HG02852 (cell line): ENCODE measurements at regions not wholly inside any gene's neighbourhood (a gene's known extent, or its start where the extent isn't known, plus 50 kb on each side); places are given as distances from the start of the nearest gene placed in this dataset.
"Not testable (repeated sequence)": the region's sequence is repeated elsewhere in the genome, so short reads cannot be mapped to it uniquely, and the experiment has no call there.

ENCODE experiments used
- ATAC-seq: cut with Tn5 transposase; IDR thresholded peaks from one replicate; pipeline ENCODE4 v1.9.1; 2021; ENCODE audit warnings: mild to moderate bottlenecking, moderate library complexity; ENCODE audit not compliant: unreplicated experiment

DNA sequence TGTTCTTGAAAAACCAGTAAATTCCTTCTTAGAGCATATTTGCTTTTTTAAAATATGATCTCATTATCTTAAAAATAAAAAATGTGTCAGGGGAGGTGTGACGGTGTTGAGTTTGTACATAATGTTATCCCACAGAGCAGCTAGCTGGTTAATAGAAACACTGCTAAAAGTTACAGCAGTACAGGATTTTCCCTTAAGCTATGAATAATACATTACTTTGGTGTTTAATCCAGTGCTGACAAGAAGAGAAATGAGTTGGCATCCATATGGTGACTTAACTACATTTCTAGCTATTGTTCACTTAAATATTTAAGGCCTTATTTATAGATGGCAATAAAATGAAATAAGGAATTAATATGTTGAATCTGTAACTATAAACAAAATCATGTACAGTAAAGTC lies 883.1 kb downstream of the CDH18 start:
- no peak for ATAC-seq

GRCh38 chr5:19122923-19123322 lies 865.1 kb downstream of the CDH18 start:
- ATAC-seq, result no peak

GRCh38 chr5:19125956-19126713 lies 861.9 kb downstream of the CDH18 start:
- no peak for ATAC-seq

DNA sequence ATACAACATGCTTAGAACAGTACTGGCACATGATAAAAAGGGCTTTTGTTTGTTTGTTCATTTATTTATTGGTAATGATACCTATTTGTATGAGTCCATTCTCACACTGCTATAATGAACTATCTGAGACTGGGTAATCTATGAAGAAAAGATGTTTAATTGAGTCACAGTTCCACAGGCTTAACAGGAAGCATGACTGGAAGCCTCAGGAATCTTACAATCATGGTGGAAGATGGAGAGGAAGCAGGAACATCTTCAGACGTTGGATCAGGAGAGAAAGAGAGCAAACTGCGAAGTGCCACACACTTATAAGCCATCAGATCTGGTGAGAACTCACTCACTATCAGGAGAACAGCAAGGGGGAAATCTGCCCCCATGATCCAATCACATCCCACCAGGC lies 847.7 kb downstream of the CDH18 start:
- ATAC-seq, result no peak

DNA sequence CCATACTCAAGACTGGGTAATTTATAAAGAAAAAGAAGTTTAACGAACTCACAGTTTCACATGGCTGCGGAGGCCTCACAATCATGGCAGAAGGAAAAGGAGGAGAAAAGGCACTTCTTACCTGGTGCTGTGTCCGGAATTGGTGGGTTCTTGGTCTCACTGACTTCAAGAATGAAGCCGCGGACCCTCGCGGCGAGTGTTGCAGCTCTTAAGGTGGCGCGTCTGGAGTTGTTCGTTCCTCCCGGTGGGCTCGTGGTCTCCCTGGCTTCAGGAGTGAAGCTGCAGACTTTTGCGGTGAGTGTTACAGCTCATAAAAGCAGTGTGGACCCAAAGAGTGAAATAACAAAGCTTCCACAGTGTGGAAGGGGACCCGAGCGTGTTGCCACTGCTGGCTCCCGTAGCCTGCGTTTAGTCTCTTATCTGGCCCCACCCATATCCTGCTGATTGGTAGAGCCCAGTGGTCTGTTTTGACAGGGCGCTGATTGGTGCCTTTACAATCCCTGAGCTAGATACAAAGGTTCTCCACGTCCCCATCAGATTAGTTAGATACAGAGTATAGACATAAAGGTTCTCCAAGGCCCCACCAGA lies 846.0 kb downstream of the CDH18 start:
- not testable (repeated sequence) for ATAC-seq

DNA sequence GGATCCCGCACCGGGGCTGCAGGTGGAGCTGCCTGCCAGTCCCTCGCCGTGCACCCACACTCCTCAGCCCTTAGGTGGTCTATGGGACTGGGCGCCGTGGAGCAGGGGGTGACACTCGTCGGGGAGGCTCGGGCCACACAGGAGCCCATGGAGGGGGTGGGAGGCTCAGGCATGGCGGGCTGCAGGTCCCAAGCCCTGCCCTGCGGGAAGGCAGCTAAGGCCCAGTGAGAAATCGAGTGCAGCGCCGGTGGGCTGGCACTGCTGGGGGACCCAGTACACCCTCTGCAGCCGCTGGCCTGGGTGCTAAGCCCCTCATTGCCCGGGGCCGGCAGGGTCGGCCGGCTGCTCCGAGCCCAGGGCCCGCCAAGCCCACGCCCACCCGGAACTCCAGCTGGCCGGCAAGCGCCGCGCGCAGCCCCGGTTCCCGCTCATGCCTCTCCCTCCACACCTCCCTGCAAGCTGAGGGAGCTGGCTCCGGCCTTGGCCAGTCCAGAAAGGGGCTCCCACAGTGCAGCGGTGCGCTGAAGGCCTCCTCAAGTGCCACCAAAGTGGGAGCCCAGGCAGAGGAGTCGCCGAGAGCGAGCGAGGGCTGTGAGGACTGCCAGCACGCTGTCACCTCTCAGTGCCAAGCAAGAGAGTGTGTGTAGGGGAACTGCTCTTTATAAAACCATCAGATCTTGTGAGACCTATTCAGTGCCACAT lies 845.1 kb downstream of the CDH18 start:
- not testable (repeated sequence) for ATAC-seq

DNA sequence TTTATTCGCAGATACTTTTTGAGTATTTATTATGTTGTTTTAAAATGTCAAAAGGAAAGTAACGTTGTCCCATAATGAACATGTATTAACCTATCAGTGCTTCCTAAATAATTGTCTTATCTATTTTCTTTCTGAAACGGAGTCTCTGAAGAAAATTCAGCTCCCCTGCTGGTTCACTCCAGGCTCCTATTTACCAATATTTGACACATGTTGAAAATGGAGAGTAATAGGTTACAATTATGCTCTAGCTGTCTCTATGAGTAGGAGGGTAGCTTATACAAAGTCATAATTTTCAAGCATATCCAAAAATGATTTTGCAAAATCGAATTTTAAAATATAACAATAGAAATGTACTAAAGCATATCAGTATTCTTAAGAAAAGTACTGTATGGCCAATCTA lies 844.1 kb downstream of the CDH18 start:
- no peak for ATAC-seq

DNA sequence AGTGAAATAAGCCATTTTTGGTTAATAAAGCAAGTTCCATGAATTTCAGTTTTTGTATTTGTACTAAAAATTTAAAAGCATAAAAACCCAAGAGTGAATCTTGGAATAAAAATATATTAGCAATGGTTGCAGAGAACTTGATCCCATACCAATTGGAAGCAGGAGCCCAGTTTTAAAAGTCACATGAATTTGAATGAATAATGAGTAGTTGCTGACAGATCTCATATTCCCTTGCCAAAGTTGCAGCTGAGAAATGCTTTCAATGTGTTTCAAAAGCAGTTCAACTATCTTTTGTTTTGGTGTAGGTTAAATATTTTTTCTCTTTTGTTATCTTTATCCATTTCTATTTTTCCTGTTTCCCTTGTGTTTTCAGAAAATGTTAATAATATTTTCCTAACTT lies 818.6 kb downstream of the CDH18 start:
- no peak for ATAC-seq

- no peak for ATAC-seq
Observed at GRCh38 chr5:19172926-19173470, 815.0 kb downstream of the CDH18 start.

DNA sequence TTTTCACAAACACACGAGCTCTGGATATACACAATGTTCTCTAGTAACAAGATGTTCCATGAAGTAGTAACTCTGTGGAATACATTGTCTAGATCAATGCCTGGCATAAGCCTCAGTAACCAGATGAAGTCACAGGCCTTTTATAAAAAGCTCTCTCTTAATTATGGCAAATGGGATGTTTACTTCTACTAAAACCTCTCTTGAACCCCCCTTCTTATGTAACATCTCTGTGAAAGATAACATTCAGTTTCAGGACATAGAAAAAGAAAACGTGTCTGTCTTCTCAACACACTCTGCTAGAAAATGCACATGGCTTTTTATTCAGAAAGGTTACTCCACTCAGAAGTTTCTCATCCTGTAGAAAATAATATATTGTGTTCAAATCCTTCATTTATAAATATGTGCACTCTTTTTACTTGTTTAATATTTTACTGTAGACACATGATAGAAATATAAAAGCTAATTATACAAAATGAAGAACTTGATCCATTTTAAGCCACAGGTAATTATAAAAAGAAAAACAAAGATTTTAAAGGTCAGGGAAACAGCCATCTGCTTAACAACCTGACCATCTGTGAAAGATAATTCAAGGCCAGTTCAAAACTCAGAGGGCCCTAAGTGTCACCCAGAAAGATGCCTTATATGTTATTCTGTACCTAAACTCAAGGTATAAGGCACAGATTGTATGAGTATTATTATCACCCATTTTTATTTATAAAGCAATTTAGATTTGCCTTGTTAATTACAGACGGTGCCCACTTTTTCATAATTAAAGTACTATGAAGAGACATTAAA lies 812.0 kb downstream of the CDH18 start:
- no peak for ATAC-seq

- no peak for ATAC-seq
Observed at GRCh38 chr5:19179571-19179970, 808.4 kb downstream of the CDH18 start.

GRCh38 chr5:19189176-19189575 lies 798.8 kb downstream of the CDH18 start:
- no peak for ATAC-seq

- no peak for ATAC-seq
Observed at GRCh38 chr5:19193631-19194030, 794.4 kb downstream of the CDH18 start.

DNA sequence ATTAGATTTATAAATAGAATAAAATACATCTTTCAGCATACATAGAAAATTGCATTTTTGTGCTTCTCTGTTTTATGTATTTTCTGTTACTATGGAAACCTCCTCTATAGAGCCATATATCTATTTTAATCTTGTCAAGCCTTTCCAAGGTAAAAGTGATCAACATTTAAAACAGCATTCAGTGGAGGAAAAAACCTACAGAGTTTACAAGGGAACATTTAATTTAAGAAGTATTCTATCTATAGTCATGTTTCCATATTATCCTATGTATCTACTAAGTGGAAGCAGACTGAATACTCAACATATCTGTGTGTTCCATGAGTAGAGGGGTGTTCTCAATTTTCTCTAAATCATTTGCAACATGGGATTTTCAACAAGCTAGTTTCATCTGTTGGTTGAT lies 791.4 kb downstream of the CDH18 start:
- ATAC-seq, result no peak

GRCh38 chr5:19200251-19200650 lies 787.7 kb downstream of the CDH18 start:
- ATAC-seq, result no peak

DNA sequence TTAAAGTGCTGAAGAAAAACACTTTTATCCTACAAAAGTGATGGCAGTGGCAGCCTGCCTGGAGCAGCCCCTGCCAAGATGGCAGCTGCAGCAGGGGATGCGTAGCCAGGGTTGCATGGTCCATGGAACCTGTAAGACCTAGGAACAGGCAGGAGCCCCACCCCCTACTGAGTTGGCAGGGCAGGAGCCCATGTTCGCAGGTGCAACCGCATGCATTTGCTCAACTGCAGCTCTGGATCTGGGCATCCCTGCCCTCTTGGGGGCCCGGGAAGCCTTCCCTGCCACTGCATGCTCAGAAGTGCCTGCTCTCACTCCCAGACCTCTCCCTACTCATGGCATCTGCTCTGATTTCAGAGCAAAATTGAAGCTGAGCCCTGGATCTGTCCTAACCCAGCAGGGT lies 779.6 kb downstream of the CDH18 start:
- ATAC-seq, result no peak

- no peak for ATAC-seq
Observed at GRCh38 chr5:19210886-19211285, 777.1 kb downstream of the CDH18 start.

DNA sequence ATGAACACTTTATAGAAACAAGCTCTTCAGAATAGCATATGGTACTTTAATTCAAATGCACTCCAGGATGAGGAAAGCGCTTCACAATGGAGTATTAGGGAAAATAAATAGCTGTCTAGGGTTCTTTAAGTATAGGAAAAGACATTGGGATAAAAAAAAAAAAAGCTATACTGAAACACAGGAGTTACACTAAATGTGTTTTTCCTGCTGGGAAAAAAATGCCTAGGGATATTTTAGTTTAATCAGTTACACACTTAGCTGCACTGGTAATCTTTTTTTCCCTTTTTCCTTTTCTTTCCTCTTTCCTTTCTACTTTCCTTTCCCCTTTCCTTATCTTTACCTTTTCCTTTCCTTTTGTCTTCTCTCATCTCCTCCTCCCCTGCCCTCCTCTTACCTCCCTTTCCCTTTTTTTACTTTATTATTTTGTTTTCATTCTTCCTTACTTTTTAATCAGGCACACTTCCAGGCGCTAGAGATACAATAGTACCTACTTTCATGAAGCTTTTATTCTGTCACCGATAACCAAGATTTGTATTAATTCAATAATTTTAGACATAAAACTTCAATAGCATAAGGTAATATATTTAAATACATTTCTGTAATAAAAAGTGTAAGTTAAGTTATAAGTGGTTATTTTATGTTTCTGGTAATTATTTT lies 758.7 kb downstream of the CDH18 start:
- no peak for ATAC-seq

DNA sequence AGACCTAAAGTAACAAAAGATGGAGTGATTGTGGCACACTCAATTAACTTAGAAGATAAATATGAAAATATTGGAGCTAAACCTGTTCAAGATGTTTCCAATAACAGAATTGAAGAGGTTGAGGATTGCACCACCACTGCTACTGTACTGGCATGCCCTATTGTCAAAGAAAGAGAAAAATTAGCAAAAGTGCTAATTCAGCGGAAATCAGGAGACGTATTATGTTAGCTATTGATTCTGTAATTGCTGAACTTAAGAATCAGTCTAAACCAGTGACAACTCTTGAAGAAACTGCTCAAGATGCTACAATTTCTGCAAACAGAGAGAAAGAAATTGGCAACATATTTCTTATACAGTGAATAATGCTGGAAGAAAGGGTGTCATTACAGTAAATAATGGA lies 754.4 kb downstream of the CDH18 start:
- no peak for ATAC-seq

- no peak for ATAC-seq
Observed at GRCh38 chr5:19235101-19235584, 752.9 kb downstream of the CDH18 start.
